ENCODE measurements at regions not wholly inside any gene's neighbourhood (a gene's known extent, or its start where the extent isn't known, plus 50 kb on each side); places are given as distances from the start of the nearest gene placed in this dataset.
"Not testable (repeated sequence)": the region's sequence is repeated elsewhere in the genome, so short reads cannot be mapped to it uniquely, and the experiment has no call there.

GRCh38 chr3:4897765-4898453 lies 81.3 kb upstream of the BHLHE40 start:
- in situ Hi-C loops (cut with HindIII; ENCODE audit: low sequenced_read_pairs): no loop called here

- in situ Hi-C loops (cut with HindIII; ENCODE audit: low sequenced_read_pairs): no loop called here
Observed at GRCh38 chr3:4898454-4899313, 80.6 kb upstream of the BHLHE40 start.

- in situ Hi-C loops (cut with HindIII; ENCODE audit: low sequenced_read_pairs): no loop called here
Observed at GRCh38 chr3:4899710-4900109, 79.5 kb upstream of the BHLHE40 start.

- in situ Hi-C loops (cut with HindIII; ENCODE audit: low sequenced_read_pairs): no loop called here
Observed at GRCh38 chr3:4900298-4900697, 78.9 kb upstream of the BHLHE40 start.

- in situ Hi-C loops (cut with HindIII; ENCODE audit: low sequenced_read_pairs): loop anchor here (5.0 kb wide), 1 partner anchor 43 kb away; no protein-coding TSS in a partner anchor
Observed at GRCh38 chr3:4904811-4905695, 74.2 kb upstream of the BHLHE40 start.

- in situ Hi-C loops (cut with HindIII; ENCODE audit: low sequenced_read_pairs): loop anchor here (5.0 kb wide), 1 partner anchor 44 kb away; no protein-coding TSS in a partner anchor
Observed at GRCh38 chr3:4906107-4906621, 73.1 kb upstream of the BHLHE40 start.

GRCh38 chr3:4907050-4907449 lies 72.2 kb upstream of the BHLHE40 start:
- in situ Hi-C loops (cut with HindIII; ENCODE audit: low sequenced_read_pairs): loop anchor here (5.0 kb wide), 1 partner anchor 45 kb away; no protein-coding TSS in a partner anchor

GRCh38 chr3:4907643-4908432 lies 71.4 kb upstream of the BHLHE40 start:
- in situ Hi-C loops (cut with HindIII; ENCODE audit: low sequenced_read_pairs): loop anchor here (5.0 kb wide), 1 partner anchor 46 kb away; no protein-coding TSS in a partner anchor

GRCh38 chr3:4908433-4909156 lies 70.6 kb upstream of the BHLHE40 start:
- in situ Hi-C loops (cut with HindIII; ENCODE audit: low sequenced_read_pairs): loop anchor here (5.0 kb wide), 1 partner anchor 46 kb away; no protein-coding TSS in a partner anchor

- in situ Hi-C loops (cut with HindIII; ENCODE audit: low sequenced_read_pairs): no loop called here
Observed at GRCh38 chr3:4914464-4914863, 64.8 kb upstream of the BHLHE40 start.

- in situ Hi-C loops (cut with HindIII; ENCODE audit: low sequenced_read_pairs): not testable (repeated sequence)
Observed at GRCh38 chr3:4921589-4921988, 57.6 kb upstream of the BHLHE40 start.

- in situ Hi-C loops (cut with HindIII; ENCODE audit: low sequenced_read_pairs): no loop called here
Observed at GRCh38 chr3:4926892-4927291, 52.3 kb upstream of the BHLHE40 start.

- in situ Hi-C loops (cut with HindIII; ENCODE audit: low sequenced_read_pairs): no loop called here
Observed at GRCh38 chr3:4928277-4928789, 50.9 kb upstream of the BHLHE40 start.
